HG03521 (cell line): ENCODE measurements at regions not wholly inside any gene's neighbourhood (a gene's known extent, or its start where the extent isn't known, plus 50 kb on each side); places are given as distances from the start of the nearest gene placed in this dataset.

Experiments used
- ATAC-seq: cut with Tn5 transposase; IDR thresholded peaks from one replicate; pipeline ENCODE4 v1.9.1; 2021; ENCODE audit warnings: mild to moderate bottlenecking, moderate library complexity; ENCODE audit not compliant: unreplicated experiment

DNA sequence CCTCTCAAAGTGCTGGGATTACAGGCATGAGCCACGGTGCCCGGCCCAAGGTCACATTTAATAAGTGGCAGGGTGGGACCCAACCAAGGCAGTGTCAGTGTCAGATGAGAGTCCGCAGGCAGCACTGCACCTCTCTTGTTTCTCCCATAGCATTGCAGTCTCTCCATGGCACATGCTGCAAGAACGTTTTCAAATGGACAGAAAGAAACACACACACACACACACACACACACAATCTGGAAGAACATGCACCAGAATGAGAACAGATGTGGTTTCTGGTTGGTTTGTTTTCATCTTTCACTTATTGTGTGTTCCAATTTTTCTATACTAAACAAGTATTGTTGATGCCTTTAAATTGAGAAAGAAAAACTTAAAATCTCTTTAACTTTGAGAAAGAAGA is 126.5 kb downstream of the SYF2 start:
- no peak for ATAC-seq

DNA sequence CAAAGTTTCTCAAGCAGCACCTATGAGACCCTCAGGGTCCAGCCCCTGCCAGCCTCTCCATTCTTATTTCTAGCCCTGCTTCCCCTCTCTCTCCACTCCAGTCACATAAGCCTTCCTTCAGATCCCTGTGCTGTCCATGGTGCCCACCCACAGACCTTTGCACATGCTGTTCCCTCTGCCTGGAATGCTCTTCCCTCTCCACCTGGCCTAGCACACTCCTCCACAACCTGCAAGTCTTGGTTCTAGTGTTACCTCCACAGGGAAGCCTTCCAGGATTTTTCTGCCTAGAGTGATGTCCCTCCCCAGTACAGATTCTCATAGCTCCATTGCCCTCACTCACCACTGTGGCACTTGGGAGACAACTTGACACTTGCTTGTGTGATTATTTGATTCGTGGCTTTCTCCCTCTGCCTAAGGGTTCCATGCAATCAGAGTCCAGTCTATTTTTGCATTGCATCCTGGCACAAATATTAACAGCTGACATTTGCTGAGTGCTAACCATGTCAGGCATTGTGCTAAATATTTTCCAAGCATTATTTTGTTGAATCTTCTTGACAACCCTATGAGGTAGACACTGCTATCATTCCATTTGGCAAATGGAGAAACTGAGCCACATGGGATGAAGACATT is 127.3 kb downstream of the SYF2 start:
- ATAC-seq = no peak

DNA sequence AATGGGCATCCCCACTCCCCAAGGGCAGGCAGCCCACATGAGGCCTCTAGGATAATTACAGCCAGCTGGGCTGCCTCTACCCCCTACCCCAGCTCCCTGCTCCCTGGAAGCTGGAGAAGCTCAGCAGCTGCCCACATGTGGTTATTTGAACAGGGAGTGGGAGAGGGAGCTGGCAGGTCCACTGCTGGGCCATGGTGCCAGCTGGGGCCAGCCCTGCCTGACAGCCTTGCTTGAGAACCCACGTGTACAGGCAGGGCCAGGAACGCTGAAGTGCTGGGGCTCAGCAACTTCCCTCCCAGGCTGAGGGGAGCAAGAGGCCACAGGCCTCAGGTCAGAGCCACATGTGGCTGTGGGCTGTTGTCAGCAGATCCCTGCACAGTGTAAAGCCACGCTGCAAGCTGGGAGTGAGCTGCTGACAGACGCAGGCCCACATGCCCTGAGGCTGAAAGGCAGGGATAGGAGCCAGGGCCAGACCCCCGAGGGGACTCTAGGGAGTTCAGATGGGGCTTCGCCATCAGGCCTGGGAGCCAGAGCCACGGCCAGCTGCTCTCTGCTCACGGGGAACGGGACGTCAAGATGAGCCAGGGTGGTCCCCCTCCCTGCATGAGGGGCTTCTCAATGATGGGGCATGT is 129.0 kb downstream of the SYF2 start:
- no peak for ATAC-seq

DNA sequence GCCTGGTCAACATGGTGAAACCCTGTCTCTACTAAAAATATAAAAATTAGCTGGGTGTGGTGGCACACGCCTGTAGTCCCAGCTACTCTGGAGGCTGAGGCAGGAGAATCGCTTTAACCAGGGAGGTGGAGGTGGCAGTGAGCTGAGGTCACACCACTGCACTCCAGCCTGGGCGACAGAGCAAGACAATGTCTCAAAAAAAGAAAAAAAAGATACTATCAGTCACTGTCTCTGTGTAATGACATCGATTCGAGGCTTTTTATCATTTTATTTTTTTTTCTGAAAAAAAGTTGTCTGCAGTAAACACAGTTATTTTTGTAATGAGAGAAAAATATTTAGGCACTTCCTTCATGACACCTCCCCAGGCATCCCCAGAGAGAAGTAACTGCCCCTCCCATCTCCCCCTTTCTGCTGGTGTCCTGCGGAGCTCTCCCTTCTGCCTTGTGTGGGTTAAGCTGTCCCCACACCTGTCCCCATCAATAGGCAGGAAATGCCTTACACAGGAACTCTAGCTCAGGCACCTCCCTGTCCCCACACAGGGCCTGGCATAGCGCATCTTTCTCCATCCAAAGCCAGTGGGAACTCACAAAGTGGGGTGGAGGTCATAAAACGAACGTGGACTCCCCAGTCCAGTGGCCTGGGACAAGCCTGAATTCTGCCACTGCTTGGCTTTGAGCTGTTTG is 132.0 kb downstream of the SYF2 start:
- ATAC-seq = no peak

DNA sequence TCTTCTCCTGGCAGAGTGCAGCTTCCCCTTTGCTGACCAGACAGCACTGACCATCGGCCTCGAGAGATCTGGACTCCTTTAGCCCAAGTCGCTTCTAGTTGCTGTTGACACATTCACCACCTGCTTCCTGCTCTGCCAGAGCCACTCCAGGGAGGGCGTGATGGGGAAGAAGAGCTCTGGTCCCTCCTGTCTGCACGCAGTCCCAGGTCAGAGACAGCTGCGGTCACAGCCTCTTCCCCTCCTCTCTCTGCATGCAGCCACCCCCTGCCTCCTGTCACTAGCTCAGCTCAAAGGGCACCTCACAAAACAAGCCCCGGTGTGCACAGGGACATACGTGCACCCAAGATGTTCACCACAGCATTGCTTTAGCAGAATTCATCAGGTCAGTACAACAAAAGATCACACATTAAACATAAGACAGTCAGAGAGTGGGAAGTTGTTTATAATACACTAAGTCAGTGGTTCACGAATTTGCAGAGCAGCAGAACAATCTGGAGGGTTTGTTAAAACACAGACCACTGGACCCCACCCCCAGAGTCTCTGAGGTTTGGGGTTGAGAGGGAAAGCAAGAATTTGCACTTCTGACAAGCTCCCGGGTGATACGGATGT is 132.9 kb downstream of the SYF2 start:
- no peak for ATAC-seq

DNA sequence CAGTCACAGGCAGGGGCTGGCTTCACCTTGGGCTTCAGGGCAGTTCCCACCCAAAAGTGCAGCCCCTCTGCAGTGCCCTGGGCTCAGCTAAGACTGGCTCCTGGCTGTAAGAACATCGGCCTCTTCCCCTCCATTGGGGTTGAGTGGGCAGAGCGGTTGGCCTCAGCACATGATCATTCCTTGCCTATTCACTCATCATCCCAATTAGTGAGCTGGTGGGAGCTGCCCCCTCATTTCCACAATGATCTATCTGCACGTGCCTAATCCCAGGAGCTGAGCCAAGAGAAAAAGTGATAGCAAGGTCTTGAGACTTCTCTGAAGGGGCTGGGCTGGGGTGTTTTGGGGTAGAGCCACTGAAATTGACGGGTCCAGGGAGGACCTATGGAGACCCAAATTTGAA is 133.6 kb downstream of the SYF2 start:
- ATAC-seq = no peak

DNA sequence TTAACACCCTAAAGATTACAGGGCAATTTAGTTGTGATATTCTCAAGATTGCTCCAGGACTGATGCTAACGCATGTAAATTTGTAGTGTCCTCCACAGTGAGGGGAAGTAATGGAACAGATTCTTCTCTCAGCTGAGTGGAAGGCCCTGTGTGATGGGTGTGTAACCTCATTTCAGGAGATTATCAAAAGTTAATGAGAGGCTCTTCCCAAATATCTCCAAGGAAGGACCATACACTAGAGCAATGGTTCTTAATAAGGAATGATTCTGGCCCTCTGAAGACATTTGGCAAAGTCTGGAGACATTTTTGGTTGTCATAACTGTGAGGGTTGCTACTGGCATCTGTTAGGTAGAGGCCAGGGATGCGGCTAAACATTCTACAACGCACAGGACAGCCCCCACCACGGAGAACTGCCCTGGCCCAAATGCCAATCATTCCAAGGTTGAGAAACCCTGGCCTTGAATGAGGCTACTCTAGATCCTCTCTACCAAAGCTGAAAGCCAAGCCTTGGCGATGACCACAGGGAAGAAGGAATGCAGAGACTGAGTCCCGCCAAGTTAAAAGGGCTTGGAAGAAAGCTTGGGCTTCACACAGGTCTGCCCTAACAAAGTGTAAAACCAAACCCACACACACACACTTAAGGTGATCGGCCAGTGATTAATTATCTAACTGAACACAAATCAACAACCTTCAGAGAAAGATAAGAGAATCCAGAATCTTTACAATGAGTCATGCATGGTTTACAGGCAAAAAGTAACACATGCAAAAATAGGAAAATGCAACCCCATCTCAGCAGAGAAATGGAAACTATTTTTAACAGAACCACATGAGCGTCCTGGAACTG is 135.8 kb downstream of the SYF2 start:
- no peak for ATAC-seq

DNA sequence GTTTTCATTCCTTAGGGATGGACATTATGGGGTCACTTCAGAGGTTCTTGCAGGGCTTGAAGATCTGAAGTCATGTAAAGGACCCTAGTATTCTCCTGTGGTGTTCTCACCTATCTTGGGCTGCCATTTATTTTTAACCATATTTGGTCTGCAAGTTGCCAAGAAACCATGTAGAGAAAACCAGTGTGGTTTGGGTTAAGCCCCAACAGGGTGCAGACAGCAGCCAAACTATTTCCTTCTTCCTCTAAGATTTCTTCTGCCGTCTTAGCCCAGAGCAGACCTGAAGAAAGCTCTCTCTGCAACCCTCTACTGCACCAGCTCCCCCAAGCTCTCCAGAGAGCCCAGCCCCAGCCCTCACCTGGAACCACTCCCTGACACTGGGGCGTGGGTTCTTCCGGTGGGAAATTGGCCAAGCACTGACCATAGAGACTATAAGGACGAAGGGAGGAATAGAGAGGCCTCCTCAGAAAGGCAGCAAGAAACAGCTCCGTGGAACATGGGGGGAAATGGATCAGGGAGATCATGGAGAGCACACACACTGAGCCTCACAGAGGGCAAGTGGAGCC is 136.6 kb downstream of the SYF2 start:
- no peak for ATAC-seq

DNA sequence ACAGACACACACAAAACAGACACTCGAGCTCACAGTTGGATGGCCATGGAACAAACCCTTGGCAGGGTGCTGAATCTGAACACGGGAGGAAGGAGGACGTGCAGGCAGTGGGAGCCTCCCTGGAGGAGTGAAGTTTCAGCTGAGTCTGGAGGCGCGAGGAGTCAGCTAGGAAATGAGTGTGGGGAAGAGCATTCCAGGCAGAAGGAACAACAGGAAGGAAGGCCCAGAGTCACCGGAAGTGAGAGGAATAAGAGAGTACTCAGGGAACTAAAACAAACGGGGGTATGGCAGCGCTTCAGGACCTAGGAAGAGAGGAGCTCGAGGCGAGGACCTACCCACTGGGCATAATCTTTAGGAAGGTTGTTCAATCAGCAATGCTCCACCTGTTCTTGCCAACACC is 137.3 kb downstream of the SYF2 start:
- ATAC-seq = no peak

DNA sequence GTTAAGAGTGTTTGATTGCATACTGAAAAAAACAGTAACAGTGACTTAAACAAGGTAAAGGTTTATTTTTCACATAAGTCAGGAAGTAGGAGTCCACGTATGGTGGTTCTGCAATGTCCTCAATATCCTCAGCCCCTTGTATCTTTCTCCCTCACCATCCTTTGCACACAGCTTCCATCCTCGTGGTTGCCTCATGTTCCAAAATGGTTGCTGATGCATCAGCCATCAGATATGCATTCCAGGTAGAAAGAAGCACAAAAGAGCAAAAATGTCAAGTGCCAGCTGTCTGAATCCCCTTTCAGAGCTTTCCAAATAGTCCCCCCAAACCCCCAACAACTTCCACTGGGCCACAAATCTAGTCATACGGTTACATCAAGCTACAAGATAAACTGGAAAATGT is 138.1 kb downstream of the SYF2 start:
- ATAC-seq = no peak

DNA sequence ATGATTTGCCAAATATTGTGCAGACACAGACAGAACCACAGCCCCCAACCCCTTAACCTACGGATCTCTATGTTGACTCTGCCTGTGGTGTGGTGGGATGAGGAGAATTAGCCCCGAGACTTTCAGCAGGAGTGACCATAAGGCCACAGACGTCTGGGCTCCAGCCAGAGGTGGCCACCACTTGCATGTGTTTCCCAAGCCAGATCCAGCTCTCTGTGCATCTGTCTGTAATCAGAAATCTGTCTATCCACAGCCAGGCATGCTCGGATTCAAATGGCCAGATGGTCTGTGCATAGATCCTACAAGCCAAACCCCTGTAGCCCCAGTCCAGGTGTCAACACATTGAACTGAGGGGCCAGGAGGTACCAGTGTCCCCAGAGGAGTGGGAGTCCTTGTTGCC is 140.6 kb downstream of the SYF2 start:
- ATAC-seq = no peak

DNA sequence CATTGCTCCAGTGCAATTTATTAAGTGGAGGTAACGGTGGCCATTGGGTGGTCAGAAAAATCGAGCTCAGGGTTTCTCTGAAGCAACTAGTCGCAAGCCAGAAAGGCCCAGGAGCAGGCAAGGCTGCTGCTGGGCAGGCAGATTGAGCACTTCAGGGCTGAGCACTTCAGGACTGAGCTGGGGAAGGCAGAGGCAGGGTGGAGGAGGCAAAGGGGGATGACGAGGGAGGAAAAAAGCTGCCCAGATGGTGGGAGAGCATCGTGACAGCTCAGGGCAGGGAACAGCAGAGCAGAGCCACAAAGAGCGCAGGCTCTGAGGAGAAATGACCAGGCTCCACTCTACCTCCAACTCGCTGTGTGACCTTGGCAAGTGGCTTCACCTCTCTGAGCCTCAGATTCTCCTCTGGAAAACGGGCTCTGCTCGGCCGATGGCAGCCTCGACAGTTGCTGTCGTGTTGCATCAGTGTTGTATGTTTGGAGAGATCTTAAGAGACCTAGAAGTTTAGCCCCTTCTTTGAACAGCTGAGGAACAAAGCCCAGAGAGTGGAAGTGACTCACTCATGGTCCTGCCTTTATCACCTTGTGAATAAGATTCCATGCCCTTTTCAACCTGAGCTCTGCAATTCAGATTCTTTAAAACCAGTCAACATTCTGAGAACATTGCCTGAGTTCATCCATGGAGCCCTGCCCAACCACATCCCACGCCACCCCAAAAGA is 141.4 kb downstream of the SYF2 start:
- no peak for ATAC-seq

DNA sequence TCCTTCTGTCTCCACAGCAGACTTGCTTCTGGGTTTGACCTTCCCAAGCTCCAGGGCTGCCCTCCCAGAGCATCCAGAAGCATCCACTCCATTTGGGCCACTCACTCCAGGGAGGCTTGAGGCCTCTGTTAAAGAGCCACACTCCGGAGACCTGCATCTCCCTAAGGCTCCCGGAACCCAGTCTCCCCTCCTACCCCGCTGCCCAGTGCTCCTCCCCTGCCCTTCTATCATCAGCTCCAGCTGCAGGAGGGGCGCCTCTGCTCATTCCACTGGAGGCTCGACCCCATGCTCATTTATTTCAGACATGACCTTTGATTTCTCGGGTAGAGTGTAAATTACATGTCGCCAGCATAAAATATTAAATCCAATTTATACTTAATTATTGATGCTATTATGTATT is 142.5 kb downstream of the SYF2 start:
- no peak for ATAC-seq

DNA sequence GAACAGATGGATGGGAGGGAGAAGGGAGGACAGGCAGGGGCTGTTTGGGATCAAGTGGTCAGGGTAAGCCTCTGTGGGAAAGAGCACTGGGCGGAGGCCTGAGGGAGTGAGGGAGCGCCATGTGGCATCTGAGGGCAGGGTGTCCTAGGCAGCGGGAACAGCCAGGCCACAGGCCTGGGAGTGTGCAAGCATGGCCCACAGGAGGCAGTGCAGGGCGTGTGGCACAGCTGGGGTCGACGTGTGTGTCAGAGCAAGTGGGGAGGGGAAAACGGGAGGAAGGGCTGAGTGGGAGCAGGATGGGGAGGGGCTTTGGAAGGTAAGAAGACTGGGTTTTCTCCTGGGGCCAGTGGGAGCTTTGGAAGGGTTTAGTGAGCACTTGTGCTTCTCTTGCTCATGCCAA is 143.4 kb downstream of the SYF2 start:
- no peak for ATAC-seq

DNA sequence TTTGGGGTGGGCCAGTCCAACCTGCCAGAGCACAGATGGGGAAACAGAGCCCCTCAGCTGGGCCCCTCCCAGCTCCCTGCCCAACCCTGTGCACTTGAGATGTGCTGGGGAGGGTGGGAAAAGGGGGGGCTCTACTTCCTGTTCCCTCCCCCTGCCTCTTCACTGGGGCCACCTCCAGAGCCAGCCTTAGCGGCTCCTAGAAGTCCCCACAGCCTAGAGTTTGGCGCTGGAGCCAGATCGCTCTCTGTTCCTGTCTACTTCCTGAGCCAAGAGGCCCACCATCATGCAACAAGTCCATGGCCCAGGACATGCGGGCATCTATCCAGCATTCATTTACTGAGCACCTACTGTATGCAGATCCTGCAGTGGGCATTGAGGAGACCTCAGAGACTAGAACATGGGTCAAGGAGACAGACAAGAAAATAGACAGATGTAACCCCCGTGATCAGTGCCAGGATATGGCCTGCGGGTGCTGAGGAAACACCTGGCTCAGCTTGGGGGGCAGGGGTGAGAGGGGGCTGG is 144.1 kb downstream of the SYF2 start:
- no peak for ATAC-seq

DNA sequence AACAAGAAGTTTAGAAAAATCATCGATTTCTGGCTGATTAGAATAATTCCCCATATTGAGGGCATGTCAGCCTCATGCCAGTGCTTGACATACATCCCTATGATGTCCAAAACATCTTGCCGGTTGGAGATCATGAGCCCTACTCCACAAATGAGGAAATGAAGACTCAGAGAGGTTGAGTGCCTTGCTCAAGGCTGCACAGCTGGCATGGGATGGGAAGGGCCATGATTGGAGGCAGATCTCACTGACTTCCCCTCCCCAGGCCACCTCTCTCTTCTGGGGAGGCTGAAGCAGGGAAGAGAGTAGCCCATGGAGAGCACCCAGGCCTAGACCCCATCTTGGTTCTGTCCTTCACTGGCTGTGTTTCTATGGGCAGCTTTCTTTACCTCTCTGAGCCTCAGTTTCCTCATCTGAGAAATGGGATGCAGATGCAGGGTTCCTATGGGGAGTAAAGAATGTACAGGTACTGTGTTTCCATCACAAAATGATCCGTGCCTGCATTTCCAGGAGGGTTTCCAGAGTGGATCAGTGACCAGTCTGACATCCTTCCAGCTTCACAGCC is 145.7 kb downstream of the SYF2 start:
- no peak for ATAC-seq

DNA sequence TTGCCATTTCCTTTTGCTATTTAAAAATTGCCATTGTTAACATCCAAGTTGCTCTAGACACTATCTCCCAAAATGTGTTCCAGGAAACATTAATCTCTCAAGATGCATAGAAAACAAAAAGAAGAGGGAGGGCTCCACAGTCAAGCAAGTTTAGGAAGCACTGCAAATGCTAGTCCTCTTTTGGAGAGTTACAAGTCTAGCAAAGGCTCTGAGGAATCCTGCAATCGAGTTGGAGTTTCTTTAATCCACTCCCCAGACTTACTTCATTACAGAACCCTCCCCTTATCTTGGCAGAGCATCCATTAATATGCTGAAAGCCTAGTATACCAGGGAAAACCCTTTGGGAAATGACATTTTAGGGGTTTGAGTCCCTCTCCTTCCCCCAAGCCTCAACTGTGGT is 147.9 kb downstream of the SYF2 start:
- no peak for ATAC-seq

DNA sequence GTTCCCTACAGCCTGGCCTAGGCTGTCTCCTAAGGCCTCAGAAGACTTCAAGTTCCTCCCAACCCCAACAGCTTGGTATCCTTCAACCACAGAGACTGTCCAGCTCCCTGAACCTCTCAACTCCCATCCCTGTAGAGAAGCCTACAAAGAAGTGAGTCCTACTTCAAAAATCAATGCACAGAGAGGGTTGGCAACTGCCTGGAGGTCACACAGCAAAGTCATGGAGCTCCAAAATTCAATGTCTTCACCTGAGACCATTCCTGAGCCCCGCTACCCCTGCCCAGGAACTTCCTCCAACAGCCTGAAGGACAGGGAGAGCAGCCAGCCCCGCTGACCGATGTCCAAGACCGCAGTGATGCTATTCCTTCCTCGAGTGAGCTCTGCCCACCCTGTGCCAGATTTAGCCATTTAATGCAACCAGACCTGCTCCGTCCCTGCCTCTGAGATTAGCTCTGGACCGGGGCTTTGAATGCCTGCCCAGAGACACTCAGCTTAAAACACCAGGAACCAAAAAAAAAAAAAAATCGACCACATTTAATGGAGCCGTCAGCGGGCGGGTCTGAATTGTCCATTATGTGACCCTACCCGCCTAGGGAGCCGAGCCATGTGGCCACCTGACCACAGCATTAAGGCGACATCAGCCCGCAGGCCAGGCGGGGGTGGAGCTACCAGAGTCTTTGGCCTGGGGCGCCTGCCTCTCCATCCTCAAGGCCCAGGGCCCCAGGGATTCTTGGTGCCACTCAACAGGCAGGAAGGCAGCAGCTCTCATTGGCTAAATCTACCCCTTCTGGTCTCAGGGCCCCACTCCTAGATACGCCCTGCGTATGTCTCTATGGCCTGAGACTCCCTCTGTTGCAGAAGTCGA is 148.6 kb downstream of the SYF2 start:
- no peak for ATAC-seq

DNA sequence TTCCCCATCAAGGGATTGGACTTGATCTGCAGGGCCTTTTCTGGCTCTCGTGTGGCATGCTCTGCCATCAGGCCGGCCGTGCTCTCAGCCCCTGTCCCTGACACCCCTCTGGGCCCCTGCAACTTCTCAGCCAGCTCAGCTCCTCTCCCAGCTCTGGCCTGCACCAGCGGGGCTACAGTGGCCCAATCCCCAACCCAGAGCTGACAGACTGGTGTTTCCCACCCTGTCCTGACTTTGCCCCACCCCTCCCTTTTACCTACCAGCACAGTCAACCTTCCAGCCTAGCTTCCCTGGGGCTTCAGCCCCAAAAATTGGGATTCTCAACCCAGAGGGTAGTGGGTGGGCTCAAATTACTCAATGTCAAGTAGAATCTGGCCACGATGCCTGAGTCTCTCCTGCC is 149.3 kb downstream of the SYF2 start:
- ATAC-seq = no peak
